ENCODE measurements at regions not wholly inside any gene's neighbourhood (a gene's known extent, or its start where the extent isn't known, plus 50 kb on each side); places are given as distances from the start of the nearest gene placed in this dataset.

- H3K4me1 ChIP-seq (ENCODE audit: control insufficient read depth, low read depth, low read length): no peaks in the 10 kb centered on the region
- H3K9ac ChIP-seq (ENCODE audit: low read length): no peak overlapping the region
- H3K27ac ChIP-seq (ENCODE audit: low read length): no peak overlapping the region
- no peaks in the 10 kb centered on the region for H3K27me3 ChIP-seq (ENCODE audit: control insufficient read depth, insufficient read depth, low read length)
- no peaks in the 10 kb centered on the region for H3K36me3 ChIP-seq (ENCODE audit: control insufficient read depth, low read depth, low read length)
- no peaks in the 10 kb centered on the region for H3K9me3 ChIP-seq (ENCODE audit: control insufficient read depth, low read depth, low read length)
- no peak overlapping the region for H3K4me3 ChIP-seq (ENCODE audit: low read length)
Measured at GRCh38 chr13:85535316-85536084, 263.7 kb downstream of the SLITRK6 start.

- Histone ChIP-seq H3K4me1 (ENCODE audit: control insufficient read depth, low read depth, low read length) (no peaks in the 10 kb centered on the region), H3K4me3 (ENCODE audit: low read length) (no peak overlapping the region), H3K9me3 (ENCODE audit: control insufficient read depth, low read depth, low read length) (no peaks in the 10 kb centered on the region), H3K36me3 (ENCODE audit: control insufficient read depth, low read depth, low read length) (no peaks in the 10 kb centered on the region), H3K27me3 (ENCODE audit: control insufficient read depth, insufficient read depth, low read length) (no peaks in the 10 kb centered on the region), H3K27ac (ENCODE audit: low read length) (no peak overlapping the region), H3K9ac (ENCODE audit: low read length) (no peak overlapping the region)
Measured at GRCh38 chr13:85533911-85534310, 265.3 kb downstream of the SLITRK6 start.

GRCh38 chr13:85529218-85529594 is 270.0 kb downstream of the SLITRK6 start:
- no peaks in the 10 kb centered on the region for H3K4me1 ChIP-seq (ENCODE audit: control insufficient read depth, low read depth, low read length)
- H3K9me3 ChIP-seq (ENCODE audit: control insufficient read depth, low read depth, low read length): no peaks in the 10 kb centered on the region
- no peak overlapping the region for H3K27ac ChIP-seq (ENCODE audit: low read length)
- no peak overlapping the region for H3K9ac ChIP-seq (ENCODE audit: low read length)
- H3K4me3 ChIP-seq (ENCODE audit: low read length): no peak overlapping the region
- no peaks in the 10 kb centered on the region for H3K36me3 ChIP-seq (ENCODE audit: control insufficient read depth, low read depth, low read length)
- no peaks in the 10 kb centered on the region for H3K27me3 ChIP-seq (ENCODE audit: control insufficient read depth, insufficient read depth, low read length)

- no peaks in the 10 kb centered on the region for H3K36me3 ChIP-seq (ENCODE audit: control insufficient read depth, low read depth, low read length)
- no peaks in the 10 kb centered on the region for H3K9me3 ChIP-seq (ENCODE audit: control insufficient read depth, low read depth, low read length)
- no peak overlapping the region for H3K9ac ChIP-seq (ENCODE audit: low read length)
- H3K27me3 ChIP-seq (ENCODE audit: control insufficient read depth, insufficient read depth, low read length): no peaks in the 10 kb centered on the region
- H3K4me1 ChIP-seq (ENCODE audit: control insufficient read depth, low read depth, low read length): no peaks in the 10 kb centered on the region
- H3K27ac ChIP-seq (ENCODE audit: low read length): no peak overlapping the region
- H3K4me3 ChIP-seq (ENCODE audit: low read length): no peak overlapping the region
Measured at GRCh38 chr13:85528491-85529217, 270.6 kb downstream of the SLITRK6 start.

- H3K27ac ChIP-seq (ENCODE audit: low read length): no peak overlapping the region
- no peaks in the 10 kb centered on the region for H3K4me1 ChIP-seq (ENCODE audit: control insufficient read depth, low read depth, low read length)
- no peaks in the 10 kb centered on the region for H3K27me3 ChIP-seq (ENCODE audit: control insufficient read depth, insufficient read depth, low read length)
- no peaks in the 10 kb centered on the region for H3K9me3 ChIP-seq (ENCODE audit: control insufficient read depth, low read depth, low read length)
- no peak overlapping the region for H3K4me3 ChIP-seq (ENCODE audit: low read length)
- no peaks in the 10 kb centered on the region for H3K36me3 ChIP-seq (ENCODE audit: control insufficient read depth, low read depth, low read length)
- no peak overlapping the region for H3K9ac ChIP-seq (ENCODE audit: low read length)
Measured at GRCh38 chr13:85527316-85527715, 271.9 kb downstream of the SLITRK6 start.

- H3K9ac ChIP-seq (ENCODE audit: low read length): no peak overlapping the region
- H3K27ac ChIP-seq (ENCODE audit: low read length): no peak overlapping the region
- no peaks in the 10 kb centered on the region for H3K27me3 ChIP-seq (ENCODE audit: control insufficient read depth, insufficient read depth, low read length)
- no peak overlapping the region for H3K4me3 ChIP-seq (ENCODE audit: low read length)
- H3K4me1 ChIP-seq (ENCODE audit: control insufficient read depth, low read depth, low read length): no peaks in the 10 kb centered on the region
- H3K36me3 ChIP-seq (ENCODE audit: control insufficient read depth, low read depth, low read length): no peaks in the 10 kb centered on the region
- no peaks in the 10 kb centered on the region for H3K9me3 ChIP-seq (ENCODE audit: control insufficient read depth, low read depth, low read length)
Measured at GRCh38 chr13:85525411-85525810, 273.8 kb downstream of the SLITRK6 start.

GRCh38 chr13:85521657-85522056 is 277.6 kb downstream of the SLITRK6 start:
- Histone ChIP-seq H3K36me3 (ENCODE audit: control insufficient read depth, low read depth, low read length) (no peaks in the 10 kb centered on the region), H3K4me3 (ENCODE audit: low read length) (no peak overlapping the region)

GRCh38 chr13:85520445-85520844 is 278.8 kb downstream of the SLITRK6 start:
- Histone ChIP-seq H3K4me3 (ENCODE audit: low read length) (no peak overlapping the region), H3K36me3 (ENCODE audit: control insufficient read depth, low read depth, low read length) (no peaks in the 10 kb centered on the region)

More at GRCh38 chr13:85521657-85522056, 277.6 kb downstream of the SLITRK6 start:
- Histone ChIP-seq H3K9me3 (ENCODE audit: control insufficient read depth, low read depth, low read length) (no peaks in the 10 kb centered on the region), H3K27ac (ENCODE audit: low read length) (no peak overlapping the region), H3K27me3 (ENCODE audit: control insufficient read depth, insufficient read depth, low read length) (no peaks in the 10 kb centered on the region), H3K9ac (ENCODE audit: low read length) (no peak overlapping the region), H3K4me1 (ENCODE audit: control insufficient read depth, low read depth, low read length) (no peaks in the 10 kb centered on the region)

GRCh38 chr13:85519363-85519762 is 279.9 kb downstream of the SLITRK6 start:
- Histone ChIP-seq H3K9ac (ENCODE audit: low read length) (no peak overlapping the region), H3K4me3 (ENCODE audit: low read length) (no peak overlapping the region), H3K4me1 (ENCODE audit: control insufficient read depth, low read depth, low read length) (no peaks in the 10 kb centered on the region), H3K27me3 (ENCODE audit: control insufficient read depth, insufficient read depth, low read length) (no peaks in the 10 kb centered on the region), H3K27ac (ENCODE audit: low read length) (no peak overlapping the region), H3K36me3 (ENCODE audit: control insufficient read depth, low read depth, low read length) (no peaks in the 10 kb centered on the region), H3K9me3 (ENCODE audit: control insufficient read depth, low read depth, low read length) (no peaks in the 10 kb centered on the region)

More at GRCh38 chr13:85520445-85520844, 278.8 kb downstream of the SLITRK6 start:
- Histone ChIP-seq H3K9me3 (ENCODE audit: control insufficient read depth, low read depth, low read length) (no peaks in the 10 kb centered on the region), H3K9ac (ENCODE audit: low read length) (no peak overlapping the region), H3K27me3 (ENCODE audit: control insufficient read depth, insufficient read depth, low read length) (no peaks in the 10 kb centered on the region), H3K27ac (ENCODE audit: low read length) (no peak overlapping the region), H3K4me1 (ENCODE audit: control insufficient read depth, low read depth, low read length) (no peaks in the 10 kb centered on the region)

GRCh38 chr13:85512421-85512820 is 286.8 kb downstream of the SLITRK6 start:
- Histone ChIP-seq H3K9me3 (ENCODE audit: control insufficient read depth, low read depth, low read length) (no peaks in the 10 kb centered on the region), H3K9ac (ENCODE audit: low read length) (no peak overlapping the region), H3K4me3 (ENCODE audit: low read length) (no peak overlapping the region), H3K27me3 (ENCODE audit: control insufficient read depth, insufficient read depth, low read length) (no peaks in the 10 kb centered on the region), H3K4me1 (ENCODE audit: control insufficient read depth, low read depth, low read length) (no peaks in the 10 kb centered on the region), H3K36me3 (ENCODE audit: control insufficient read depth, low read depth, low read length) (no peaks in the 10 kb centered on the region), H3K27ac (ENCODE audit: low read length) (no peak overlapping the region)

- Histone ChIP-seq H3K9me3 (ENCODE audit: control insufficient read depth, low read depth, low read length) (no peaks in the 10 kb centered on the region), H3K4me1 (ENCODE audit: control insufficient read depth, low read depth, low read length) (no peaks in the 10 kb centered on the region), H3K27ac (ENCODE audit: low read length) (no peak overlapping the region), H3K27me3 (ENCODE audit: control insufficient read depth, insufficient read depth, low read length) (no peaks in the 10 kb centered on the region), H3K9ac (ENCODE audit: low read length) (no peak overlapping the region), H3K36me3 (ENCODE audit: control insufficient read depth, low read depth, low read length) (no peaks in the 10 kb centered on the region), H3K4me3 (ENCODE audit: low read length) (no peak overlapping the region)
Measured at GRCh38 chr13:85509512-85509911, 289.7 kb downstream of the SLITRK6 start.

All from iPS-18a (cell line).